ENCODE measurements at regions not wholly inside any gene's neighbourhood (a gene's known extent, or its start where the extent isn't known, plus 50 kb on each side); places are given as distances from the start of the nearest gene placed in this dataset.

DNA sequence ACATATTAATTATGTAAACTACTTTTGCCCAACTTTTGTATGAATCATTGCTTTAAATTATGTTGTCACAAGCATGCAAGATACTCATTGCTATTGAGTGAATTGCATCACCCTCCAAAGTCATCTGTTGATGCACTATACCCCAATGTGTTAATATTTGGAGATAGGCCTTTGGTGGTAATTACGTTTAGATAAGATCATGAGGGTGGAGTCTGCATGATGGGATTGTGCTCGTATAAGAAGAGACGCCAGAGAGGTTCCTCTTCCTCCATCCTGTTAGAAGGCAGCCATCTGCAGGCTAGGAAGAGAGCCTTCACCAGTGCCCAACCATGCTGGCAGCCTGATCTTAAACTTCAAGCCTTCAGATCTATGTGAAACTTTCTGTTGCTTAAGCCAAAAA lies 95.3 kb upstream of the MAGI2 start:
- Histone ChIP-seq H3K36me3 (no peaks in the 10 kb centered on the region), H3K27ac (no peak overlapping the region), H3K4me3 (no peak overlapping the region), H3K9me3 (no peaks in the 10 kb centered on the region), H3K27me3 (replicated peaks; ENCODE audit: insufficient read depth) (no peaks in the 10 kb centered on the region), H3K4me1 (replicated peaks) (no peaks in the 10 kb centered on the region)
- WGBS: 15% methylated on average over 3 of the region's 3 CpGs
- intact Hi-C loops (cut with DNase I): no loop called here
- TF ChIP-seq, protein P1, sequence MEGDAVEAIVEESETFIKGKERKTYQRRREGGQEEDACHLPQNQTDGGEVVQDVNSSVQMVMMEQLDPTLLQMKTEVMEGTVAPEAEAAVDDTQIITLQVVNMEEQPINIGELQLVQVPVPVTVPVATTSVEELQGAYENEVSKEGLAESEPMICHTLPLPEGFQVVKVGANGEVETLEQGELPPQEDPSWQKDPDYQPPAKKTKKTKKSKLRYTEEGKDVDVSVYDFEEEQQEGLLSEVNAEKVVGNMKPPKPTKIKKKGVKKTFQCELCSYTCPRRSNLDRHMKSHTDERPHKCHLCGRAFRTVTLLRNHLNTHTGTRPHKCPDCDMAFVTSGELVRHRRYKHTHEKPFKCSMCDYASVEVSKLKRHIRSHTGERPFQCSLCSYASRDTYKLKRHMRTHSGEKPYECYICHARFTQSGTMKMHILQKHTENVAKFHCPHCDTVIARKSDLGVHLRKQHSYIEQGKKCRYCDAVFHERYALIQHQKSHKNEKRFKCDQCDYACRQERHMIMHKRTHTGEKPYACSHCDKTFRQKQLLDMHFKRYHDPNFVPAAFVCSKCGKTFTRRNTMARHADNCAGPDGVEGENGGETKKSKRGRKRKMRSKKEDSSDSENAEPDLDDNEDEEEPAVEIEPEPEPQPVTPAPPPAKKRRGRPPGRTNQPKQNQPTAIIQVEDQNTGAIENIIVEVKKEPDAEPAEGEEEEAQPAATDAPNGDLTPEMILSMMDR (IDR thresholded peaks at IDR 0.05): no peak
- TF ChIP-seq POLR2AphosphoS5 (IDR thresholded peaks at IDR 0.05) (no peak), POLR2A (IDR thresholded peaks at IDR 0.05) (no peak)
- no peak for DNase-seq (ENCODE audit: low spot score)

DNA sequence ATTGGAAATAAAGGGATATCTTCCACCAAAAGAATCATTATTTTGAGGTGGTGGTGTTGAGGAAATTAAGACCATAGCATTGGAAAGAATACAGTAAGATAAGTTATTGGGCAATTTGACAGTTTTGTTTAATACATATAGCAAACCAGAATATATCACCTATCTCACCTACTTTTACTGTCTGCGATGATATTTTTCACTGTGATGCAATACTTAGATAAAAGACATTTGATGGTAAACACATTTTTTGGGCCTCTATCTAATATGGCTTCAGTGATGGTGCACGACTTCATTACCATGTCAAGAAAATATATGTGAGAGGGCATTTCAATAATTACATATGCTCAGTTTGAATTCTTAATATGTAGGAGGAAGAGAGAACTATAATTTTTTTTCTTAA lies 93.7 kb upstream of the MAGI2 start:
- H3K27ac ChIP-seq: no peak overlapping the region
- TF ChIP-seq POLR2AphosphoS5 (IDR thresholded peaks at IDR 0.05) (no peak), POLR2A (IDR thresholded peaks at IDR 0.05) (no peak)
- TF ChIP-seq, protein P1 (IDR thresholded peaks at IDR 0.05): no peak
- no peak for DNase-seq (ENCODE audit: low spot score)
- no peaks in the 10 kb centered on the region for H3K4me1 ChIP-seq (replicated peaks)
- intact Hi-C loops (cut with DNase I): no loop called here
- no peak overlapping the region for H3K4me3 ChIP-seq
- 85% methylated on average over 2 of the region's 2 CpGs for WGBS
- no peaks in the 10 kb centered on the region for H3K36me3 ChIP-seq
- H3K9me3 ChIP-seq: no peaks in the 10 kb centered on the region
- H3K27me3 ChIP-seq (replicated peaks; ENCODE audit: insufficient read depth): no peaks in the 10 kb centered on the region

DNA sequence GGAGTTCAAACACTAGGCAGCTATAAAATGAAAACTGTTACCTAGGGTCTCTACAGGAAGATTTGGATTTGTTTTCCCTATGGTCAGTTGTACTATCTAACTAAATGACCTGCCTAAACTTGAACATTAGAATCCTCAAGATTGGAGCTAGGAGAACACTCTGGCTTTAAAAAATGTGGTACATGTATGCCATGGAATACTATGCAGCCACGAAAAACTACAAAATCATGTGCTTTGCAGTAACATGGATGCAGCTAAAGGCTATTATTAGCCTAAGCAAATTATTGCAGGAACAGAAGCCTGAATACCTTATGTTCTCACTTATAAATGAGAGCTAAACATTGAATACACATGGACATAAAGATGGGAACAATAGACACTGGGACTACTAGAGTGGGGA lies 87.1 kb upstream of the MAGI2 start:
- H3K4me3 ChIP-seq: no peak overlapping the region
- no peaks in the 10 kb centered on the region for H3K9me3 ChIP-seq
- intact Hi-C loops (cut with DNase I): no loop called here
- H3K4me1 ChIP-seq (replicated peaks): no peaks in the 10 kb centered on the region
- H3K27me3 ChIP-seq (replicated peaks; ENCODE audit: insufficient read depth): no peaks in the 10 kb centered on the region
- TF ChIP-seq POLR2A (IDR thresholded peaks at IDR 0.05) (no peak), POLR2AphosphoS5 (IDR thresholded peaks at IDR 0.05) (no peak)
- TF ChIP-seq, protein P1 (IDR thresholded peaks at IDR 0.05): no peak
- no peaks in the 10 kb centered on the region for H3K36me3 ChIP-seq
- H3K27ac ChIP-seq: no peak overlapping the region
- 88% methylated on average over 1 of the region's 1 CpG for WGBS
- DNase-seq (ENCODE audit: low spot score): no peak

DNA sequence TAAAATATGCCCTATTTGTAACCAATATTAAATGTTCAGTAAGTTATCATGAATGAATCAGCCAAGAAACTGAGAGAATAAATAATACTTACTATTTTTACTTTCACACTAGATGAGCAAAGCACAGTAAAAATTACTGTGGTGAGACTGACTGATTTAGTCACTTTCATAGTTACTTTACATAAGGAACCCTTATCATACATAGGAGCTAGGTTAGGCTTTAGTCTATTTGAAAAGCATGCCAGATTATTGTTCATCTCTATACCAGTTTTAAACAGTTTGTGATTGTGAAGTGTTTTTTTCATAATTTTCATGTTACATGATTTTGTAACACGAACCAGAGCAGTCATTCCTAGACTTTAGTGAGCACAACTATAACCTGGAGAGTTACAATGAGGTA lies 80.7 kb upstream of the MAGI2 start:
- Histone ChIP-seq H3K27ac (no peak overlapping the region), H3K36me3 (no peaks in the 10 kb centered on the region), H3K9me3 (no peaks in the 10 kb centered on the region), H3K27me3 (replicated peaks; ENCODE audit: insufficient read depth) (no peaks in the 10 kb centered on the region), H3K4me3 (no peak overlapping the region), H3K4me1 (replicated peaks) (no peaks in the 10 kb centered on the region)
- intact Hi-C loops (cut with DNase I): no loop called here
- 34% methylated on average over 1 of the region's 1 CpG for WGBS
- no peak for DNase-seq (ENCODE audit: low spot score)
- TF ChIP-seq POLR2AphosphoS5 (IDR thresholded peaks at IDR 0.05) (no peak), POLR2A (IDR thresholded peaks at IDR 0.05) (no peak)
- TF ChIP-seq, protein P1 (IDR thresholded peaks at IDR 0.05): no peak

DNA sequence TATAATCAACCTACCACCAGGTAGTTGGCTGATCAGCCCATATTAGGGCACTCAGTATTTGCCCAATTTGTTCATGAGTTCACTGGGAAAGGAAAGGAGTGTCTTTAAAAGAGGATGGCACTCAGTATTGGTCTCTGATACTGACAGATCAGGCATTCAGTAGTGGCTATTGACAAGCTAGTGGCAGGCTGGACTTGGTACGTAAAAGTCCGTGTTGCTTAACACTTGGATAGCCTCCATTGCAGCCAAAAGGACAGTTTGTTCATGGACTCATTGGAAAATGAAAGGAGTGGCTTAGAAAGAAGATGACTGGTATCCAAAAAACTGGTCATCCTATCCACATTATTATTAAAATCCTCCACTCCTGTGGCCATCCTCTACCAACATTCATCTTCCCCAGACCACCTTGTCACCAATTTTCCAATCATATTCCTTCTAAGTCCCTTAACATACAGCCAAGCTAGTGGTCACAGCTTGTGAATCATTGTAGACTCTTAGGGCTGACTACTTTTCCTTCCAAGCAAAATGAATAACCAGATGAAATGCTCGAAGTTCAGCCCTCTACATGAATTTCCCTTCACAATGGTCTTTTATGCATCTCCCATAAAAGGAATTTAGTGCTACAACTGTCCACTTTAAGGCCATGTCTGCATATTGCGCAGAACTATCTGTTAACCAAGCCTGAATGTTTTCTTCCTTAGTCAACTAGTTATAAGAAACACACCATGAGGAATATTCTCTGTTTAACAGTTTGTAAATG lies 78.6 kb upstream of the MAGI2 start:
- H3K4me3 ChIP-seq: no peak overlapping the region
- H3K27ac ChIP-seq: no peak overlapping the region
- no peaks in the 10 kb centered on the region for H3K36me3 ChIP-seq
- no peak for TF ChIP-seq POLR2A (IDR thresholded peaks at IDR 0.05)
- TF ChIP-seq, protein P1 (IDR thresholded peaks at IDR 0.05): no peak
- no peak for TF ChIP-seq POLR2AphosphoS5 (IDR thresholded peaks at IDR 0.05)
- WGBS: 87% methylated on average over 4 of the region's 4 CpGs
- intact Hi-C loops (cut with DNase I): no loop called here
- no peaks in the 10 kb centered on the region for H3K4me1 ChIP-seq (replicated peaks)
- H3K27me3 ChIP-seq (replicated peaks; ENCODE audit: insufficient read depth): no peaks in the 10 kb centered on the region
- no peaks in the 10 kb centered on the region for H3K9me3 ChIP-seq
- DNase-seq (ENCODE audit: low spot score): no peak

All from prostate gland (tissue), 2 donors.